H1 (cell line): ENCODE measurements at regions not wholly inside any gene's neighbourhood (a gene's known extent, or its start where the extent isn't known, plus 50 kb on each side); places are given as distances from the start of the nearest gene placed in this dataset.

ENCODE experiments used
- CTCF ChIA-PET: fragments of 300-600 bp; sonication (Branson Sonifier 250); formaldehyde crosslinking; loops from one replicate; lab custom pipeline; 2021; ENCODE audit not compliant: partially characterized antibody; lab: Charles Lee
- POLR2A ChIA-PET: fragments of 300-600 bp; sonication (Branson Sonifier 250); formaldehyde crosslinking; loops from one replicate; lab custom pipeline; 2021; ENCODE audit warnings: inconsistent platforms; ENCODE audit not compliant: partially characterized antibody; lab: Charles Lee
- DNase-seq, 2 experiments: peaks; one replicate each; pipeline versions ENCODE4 v3.0.0 to v3.0.0-alpha.2; 2010 to 2022; ENCODE audit warnings: low spot score in 2 of 2, low read depth in 1 of 2, mixed read lengths in 1 of 2
- FAIRE-seq: peaks from 2 replicates; lab custom pipeline; 2011; peaks lifted over from hg19 to GRCh38; lab: Jason Lieb, UNC
- H2AFZ ChIP-seq: 2 replicates; pipeline ENCODE4 v1.8.1; 2012; ENCODE audit warnings: low read length, inconsistent platforms
- H2AK5ac ChIP-seq: 2 replicates; pipeline ENCODE4 v1.6.1; 2013; ENCODE audit warnings: low read depth, low read length
- H2BK120ac ChIP-seq: replicated peaks from 2 replicates; pipeline ENCODE3; 2013; ENCODE audit warnings: low read depth, low read length, inconsistent platforms
- H2BK12ac ChIP-seq: 2 replicates; pipeline ENCODE4 v1.6.1; 2013; ENCODE audit warnings: low read depth, low read length
- H2BK15ac ChIP-seq: 2 replicates; pipeline ENCODE4 v1.6.1; 2013; ENCODE audit warnings: low read length
- H2BK20ac ChIP-seq: 2 replicates; pipeline ENCODE4 v1.6.1; 2013; ENCODE audit warnings: low read length
- H2BK5ac ChIP-seq: 2 replicates; pipeline ENCODE4 v1.6.1; 2013; ENCODE audit warnings: low read depth, low read length
- H3K14ac ChIP-seq: 2 replicates; pipeline ENCODE4 v1.6.1; 2013; ENCODE audit warnings: inconsistent platforms; ENCODE audit not compliant: insufficient read length
- H3K18ac ChIP-seq: 2 replicates; pipeline ENCODE4 v1.6.1; 2013; ENCODE audit warnings: low read length; ENCODE audit errors: extremely low read depth
- H3K23ac ChIP-seq: 2 replicates; pipeline ENCODE4 v1.6.1; 2013; ENCODE audit warnings: inconsistent platforms; ENCODE audit not compliant: insufficient read length
- H3K23me2 ChIP-seq: 2 replicates; pipeline ENCODE4 v1.6.1; 2013; ENCODE audit warnings: low read depth, low read length
- H3K27ac ChIP-seq: 2 replicates; pipeline ENCODE4 v1.6.1; 2011; ENCODE audit warnings: low read depth, low read length, inconsistent platforms
- H3K27me3 ChIP-seq, 4 experiments: replicated peaks in 1 of 4; 1 replicate in 1 of 4; 2 replicates in 3 of 4; pipeline versions ENCODE4 v1.6.1 to v1.8.1; 2011 to 2013; ENCODE audit warnings: low read length in 3 of 4, mild to moderate bottlenecking in 3 of 4, inconsistent platforms in 2 of 4, mixed read lengths in 2 of 4, moderate library complexity in 1 of 4; ENCODE audit not compliant: control insufficient read depth in 3 of 4, insufficient read depth in 3 of 4; ENCODE audit errors: extremely low read depth in 1 of 4
- H3K36me3 ChIP-seq, 4 experiments: 2 replicates each; pipeline versions ENCODE4 v1.6.1 to v1.8.1; 2011 to 2013; ENCODE audit warnings: mild to moderate bottlenecking in 4 of 4, low read length in 3 of 4, moderate library complexity in 2 of 4, control low read depth in 1 of 4, inconsistent platforms in 1 of 4; ENCODE audit not compliant: insufficient read depth in 4 of 4, control insufficient read depth in 2 of 4
- H3K4ac ChIP-seq: replicated peaks from 2 replicates; pipeline ENCODE3; 2013; ENCODE audit warnings: low read length, low read depth, mixed read lengths, inconsistent platforms; ENCODE audit not compliant: insufficient read length
- H3K4me1 ChIP-seq, 4 experiments: replicated peaks in 1 of 4; 1 replicate in 1 of 4; 2 replicates in 3 of 4; pipeline versions ENCODE4 v1.6.1 to v1.8.1; 2011 to 2013; ENCODE audit warnings: low read length in 3 of 4, inconsistent platforms in 2 of 4, mixed read lengths in 1 of 4; ENCODE audit not compliant: insufficient read depth in 4 of 4, control insufficient read depth in 3 of 4
- H3K4me2 ChIP-seq, 2 experiments: 2 replicates each; pipeline versions ENCODE4 v1.6.1 to v1.8.1; 2011 to 2013; ENCODE audit warnings: low read depth in 2 of 2, low read length in 2 of 2, control low read depth in 1 of 2, inconsistent platforms in 1 of 2, mild to moderate bottlenecking in 1 of 2; ENCODE audit not compliant: insufficient read depth in 1 of 2
- H3K4me3 ChIP-seq, 4 experiments: fragments of 200-600, 300-600 bp in 1 of 4; sonication (generic), shearing (Covaris generic), sonication (Bioruptor Twin) in 1 of 4; 2 replicates each; pipeline versions ENCODE4 v1.5.1 to v1.8.1; 2011 to 2016; ENCODE audit warnings: low read length in 4 of 4, low read depth in 3 of 4, control low read depth in 2 of 4, inconsistent platforms in 2 of 4, mild to moderate bottlenecking in 2 of 4, mixed read lengths in 1 of 4, moderate library complexity in 1 of 4; ENCODE audit not compliant: insufficient read depth in 2 of 4; ENCODE audit errors: extremely low read depth in 1 of 4
- H3K56ac ChIP-seq: replicated peaks from 2 replicates; pipeline ENCODE3; 2013; ENCODE audit warnings: low read depth, mild to moderate bottlenecking, mixed read lengths, low read length, inconsistent platforms; ENCODE audit not compliant: insufficient read length
- H3K79me1 ChIP-seq: 2 replicates; pipeline ENCODE4 v1.6.1; 2013; ENCODE audit warnings: low read depth, low read length, control low read depth
- H3K79me2 ChIP-seq, 2 experiments: 2 replicates each; pipeline versions ENCODE4 v1.6.1 to v1.8.1; 2012 to 2013; ENCODE audit warnings: low read length in 2 of 2, mild to moderate bottlenecking in 2 of 2, inconsistent platforms in 1 of 2; ENCODE audit not compliant: insufficient read depth in 2 of 2, control insufficient read depth in 1 of 2
- H3K9ac ChIP-seq, 4 experiments: replicated peaks in 1 of 4; 1 replicate in 1 of 4; 2 replicates in 3 of 4; pipeline versions ENCODE4 v1.6.1 to v1.8.1; 2011 to 2013; ENCODE audit warnings: low read depth in 3 of 4, low read length in 3 of 4, control low read depth in 2 of 4, mild to moderate bottlenecking in 2 of 4, moderate library complexity in 2 of 4, inconsistent platforms in 1 of 4; ENCODE audit errors: extremely low read depth in 1 of 4
- H3K9me3 ChIP-seq, 2 experiments: 2 replicates each; pipeline versions ENCODE4 v1.6.1 to v1.8.1; 2012 to 2013; ENCODE audit warnings: mild to moderate bottlenecking in 2 of 2, moderate library complexity in 2 of 2, control low read depth in 1 of 2, inconsistent platforms in 1 of 2, low read depth in 1 of 2, low read length in 1 of 2, mixed read lengths in 1 of 2; ENCODE audit not compliant: insufficient read depth in 2 of 2
- H4K20me1 ChIP-seq, 2 experiments: replicated peaks in 1 of 2; 2 replicates each; pipeline versions ENCODE3 to v1.8.1; 2011 to 2013; ENCODE audit warnings: inconsistent platforms in 2 of 2, low read length in 2 of 2, mild to moderate bottlenecking in 1 of 2; ENCODE audit not compliant: insufficient read depth in 2 of 2, control insufficient read depth in 1 of 2
- H4K5ac ChIP-seq: 2 replicates; pipeline ENCODE4 v1.6.1; 2013; ENCODE audit warnings: low read length, low read depth, mixed read lengths, inconsistent platforms; ENCODE audit not compliant: insufficient read length
- H4K8ac ChIP-seq: 2 replicates; pipeline ENCODE4 v1.8.0; 2013; ENCODE audit warnings: mild to moderate bottlenecking, moderate library complexity, low read length, inconsistent platforms; ENCODE audit not compliant: insufficient read depth; ENCODE audit errors: extremely low read depth
- H4K91ac ChIP-seq: replicated peaks from 2 replicates; pipeline ENCODE3; 2013; ENCODE audit warnings: low read length, mixed read lengths, inconsistent platforms; ENCODE audit not compliant: insufficient read length
- BCL11A ChIP-seq, 2 experiments: IDR thresholded peaks; one replicate each; pipeline ENCODE4 v1.6.1; 2011; ENCODE audit warnings: low read depth in 2 of 2, low read length in 2 of 2, mild to moderate bottlenecking in 2 of 2
- CBX8 ChIP-seq: fragments of 300-800, 300-1000 bp; sonication (generic); IDR thresholded peaks from 2 replicates; pipeline ENCODE4 v1.7.1; 2016; ENCODE audit warnings: low read depth, low read length, borderline replicate concordance
- CREB1 ChIP-seq: IDR thresholded peaks from 2 replicates; pipeline ENCODE4 v1.6.1; 2012; ENCODE audit warnings: inconsistent platforms
- HDAC2 ChIP-seq, 2 experiments: fragments of 300-600 bp in 1 of 2; sonication (generic) in 1 of 2; IDR thresholded peaks; 2 replicates each; pipeline ENCODE4 v1.6.1; 2011 to 2012; ENCODE audit warnings: low read depth in 2 of 2, low read length in 2 of 2, mild to moderate bottlenecking in 2 of 2, moderate library complexity in 2 of 2, borderline replicate concordance in 1 of 2, inconsistent platforms in 1 of 2
- KDM1A ChIP-seq: fragments of 200-600, 300-600 bp; sonication (generic); IDR thresholded peaks from 2 replicates; pipeline ENCODE4 v1.7.1; 2016; ENCODE audit warnings: mild to moderate bottlenecking, low read length, borderline replicate concordance
- POU5F1 ChIP-seq: IDR thresholded peaks from 2 replicates; pipeline ENCODE4 v1.6.1; 2011; ENCODE audit warnings: low read depth, mild to moderate bottlenecking, low read length, moderate library complexity
- SRF ChIP-seq: IDR thresholded peaks from 2 replicates; pipeline ENCODE4 v1.6.1; 2011; ENCODE audit warnings: mild to moderate bottlenecking, low read depth, low read length, moderate library complexity
- WGBS, 2 experiments: shearing (Covaris generic) in 1 of 2; methylation state at CpG; one replicate each; pipeline versions ENCODE4 v1.1.6 to v1.1.7; 2013 to 2015; ENCODE audit warnings: low lambda C conversion rate in 2 of 2, mixed read lengths in 2 of 2, inconsistent platforms in 1 of 2, low coverage in 1 of 2, missing lambda C conversion rate in 1 of 2; ENCODE audit not compliant: insufficient replicate concordance in 2 of 2, insufficient coverage in 1 of 2, insufficient read length in 1 of 2; ENCODE audit errors: extremely low coverage in 1 of 2, missing lambda C conversion rate in 1 of 2; 5-methylcytosine and 5-hydroxymethylcytosine counted together
- TF ChIP-seq, protein P1 (sequence below), 3 experiments: IDR thresholded peaks; 1 replicate in 2 of 3; 2 replicates in 1 of 3; pipeline versions ENCODE4 v1.5.1 to v1.6.1; 2011; ENCODE audit warnings: low read length in 3 of 3, mild to moderate bottlenecking in 3 of 3, inconsistent platforms in 2 of 3, low read depth in 1 of 3, moderate library complexity in 1 of 3; ENCODE audit not compliant: insufficient read depth in 1 of 3; ENCODE audit errors: control extremely low read depth in 1 of 3
- TF ChIP-seq, protein P2 (sequence below): IDR thresholded peaks from 2 replicates; pipeline ENCODE4 v1.6.1; 2012; ENCODE audit warnings: inconsistent platforms

DNA sequence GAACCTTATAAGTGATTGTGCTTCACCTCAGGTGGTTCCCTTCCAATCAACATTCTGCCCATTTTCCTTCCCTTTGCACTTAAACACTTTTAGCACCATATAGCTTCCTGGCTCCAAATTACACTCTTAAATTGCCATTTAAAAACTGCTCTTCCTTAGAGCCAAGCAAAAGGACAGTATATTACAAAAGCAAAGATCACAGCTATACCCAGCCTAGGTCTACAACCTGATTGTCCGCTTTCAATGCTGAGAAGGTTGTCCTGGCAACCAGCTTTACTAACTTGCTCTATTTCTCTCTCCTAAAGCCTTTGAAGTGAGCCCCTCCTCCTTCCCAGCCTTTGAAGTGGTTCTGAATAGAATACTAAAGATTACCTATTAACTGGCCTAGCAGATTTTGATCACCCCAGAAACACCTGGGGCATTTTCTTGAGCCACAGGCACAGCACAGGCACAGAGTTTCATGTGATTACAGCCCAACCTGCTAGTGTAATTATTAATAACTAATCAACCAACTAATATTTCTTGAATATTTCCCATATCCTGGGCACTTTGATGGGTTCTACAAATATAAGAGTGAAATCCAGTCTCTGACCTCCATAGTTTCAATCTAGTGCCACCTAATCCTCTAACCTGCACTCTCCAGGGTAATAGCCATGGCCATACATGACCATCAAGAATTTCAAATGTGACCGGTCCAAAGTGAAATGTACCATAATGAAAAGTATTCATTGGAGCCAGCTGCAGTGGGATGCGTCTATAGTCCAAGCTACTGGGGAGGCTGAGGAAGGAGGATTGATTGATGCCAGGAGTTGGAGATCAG lies 63.6 kb upstream of the TRIM24 start:
- H2BK12ac ChIP-seq: no peak overlapping the region
- H3K9me3 ChIP-seq: no peaks in the 10 kb centered on the region
- H3K23me2 ChIP-seq: no peaks in the 10 kb centered on the region
- H2BK20ac ChIP-seq: no peak overlapping the region
- no peaks in the 10 kb centered on the region for H4K20me1 ChIP-seq
- H3K9ac ChIP-seq: no peak overlapping the region
- CTCF ChIA-PET: interaction anchor here (0.6 to 0.8 kb wide), 2 partner anchors 13 to 331 kb away, joined by 3 to 4 read pairs; no protein-coding TSS in a partner anchor
- H3K79me2 ChIP-seq: no peaks in the 10 kb centered on the region
- no peak overlapping the region for H3K4me2 ChIP-seq
- DNase-seq: no peak
- H3K14ac ChIP-seq: no peak overlapping the region
- no peak overlapping the region for H2BK5ac ChIP-seq
- no peaks in the 10 kb centered on the region for H3K79me1 ChIP-seq
- no peak overlapping the region for H4K8ac ChIP-seq
- no peak overlapping the region for H4K91ac ChIP-seq
- H3K4me1 ChIP-seq: peaks cover 0 to 5% (median 0%) of the 10 kb centered on the region in 4 experiments; a peak in 2 of 7 replicates
- no peak overlapping the region for H2BK120ac ChIP-seq
- POLR2A ChIA-PET: no interaction called here
- H3K56ac ChIP-seq: no peak overlapping the region
- no peak overlapping the region for H3K4ac ChIP-seq
- no peak overlapping the region for H3K23ac ChIP-seq
- H4K5ac ChIP-seq: no peak overlapping the region
- H2AK5ac ChIP-seq: no peak overlapping the region
- WGBS, 2 experiments: 78% methylated on average over 3 of the region's 3 CpGs; no CpG with 5 or more reads in 1 of the 2 experiments
- no peaks in the 10 kb centered on the region for H3K36me3 ChIP-seq
- no peak overlapping the region for H3K4me3 ChIP-seq
- FAIRE-seq: no peak
- H2AFZ ChIP-seq: no peak overlapping the region
- no peak overlapping the region for H2BK15ac ChIP-seq
- no peak overlapping the region; the same call in 1 of the 2 replicates for H3K18ac ChIP-seq
- no peak overlapping the region for H3K27ac ChIP-seq
- H3K27me3 ChIP-seq: no peaks in the 10 kb centered on the region
- TF ChIP-seq CREB1 (no peak), CBX8 (no peak), BCL11A (IDR thresholded peaks at IDR 0.05; ENCODE audit: low read depth in 2 of 2, low read length in 2 of 2) (no peak), SRF (no peak), POU5F1 (no peak), KDM1A (no peak), HDAC2 (IDR thresholded peaks at IDR 0.05; ENCODE audit: borderline replicate concordance in 1 of 2, low read depth in 2 of 2, low read length in 2 of 2) (no peak)
- TF ChIP-seq, protein P1, sequence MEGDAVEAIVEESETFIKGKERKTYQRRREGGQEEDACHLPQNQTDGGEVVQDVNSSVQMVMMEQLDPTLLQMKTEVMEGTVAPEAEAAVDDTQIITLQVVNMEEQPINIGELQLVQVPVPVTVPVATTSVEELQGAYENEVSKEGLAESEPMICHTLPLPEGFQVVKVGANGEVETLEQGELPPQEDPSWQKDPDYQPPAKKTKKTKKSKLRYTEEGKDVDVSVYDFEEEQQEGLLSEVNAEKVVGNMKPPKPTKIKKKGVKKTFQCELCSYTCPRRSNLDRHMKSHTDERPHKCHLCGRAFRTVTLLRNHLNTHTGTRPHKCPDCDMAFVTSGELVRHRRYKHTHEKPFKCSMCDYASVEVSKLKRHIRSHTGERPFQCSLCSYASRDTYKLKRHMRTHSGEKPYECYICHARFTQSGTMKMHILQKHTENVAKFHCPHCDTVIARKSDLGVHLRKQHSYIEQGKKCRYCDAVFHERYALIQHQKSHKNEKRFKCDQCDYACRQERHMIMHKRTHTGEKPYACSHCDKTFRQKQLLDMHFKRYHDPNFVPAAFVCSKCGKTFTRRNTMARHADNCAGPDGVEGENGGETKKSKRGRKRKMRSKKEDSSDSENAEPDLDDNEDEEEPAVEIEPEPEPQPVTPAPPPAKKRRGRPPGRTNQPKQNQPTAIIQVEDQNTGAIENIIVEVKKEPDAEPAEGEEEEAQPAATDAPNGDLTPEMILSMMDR (IDR thresholded peaks at IDR 0.05; ENCODE audit: control extremely low read depth in 1 of 3, insufficient read depth in 1 of 3, low read depth in 1 of 3, low read length in 3 of 3): no peak
- TF ChIP-seq, protein P2, sequence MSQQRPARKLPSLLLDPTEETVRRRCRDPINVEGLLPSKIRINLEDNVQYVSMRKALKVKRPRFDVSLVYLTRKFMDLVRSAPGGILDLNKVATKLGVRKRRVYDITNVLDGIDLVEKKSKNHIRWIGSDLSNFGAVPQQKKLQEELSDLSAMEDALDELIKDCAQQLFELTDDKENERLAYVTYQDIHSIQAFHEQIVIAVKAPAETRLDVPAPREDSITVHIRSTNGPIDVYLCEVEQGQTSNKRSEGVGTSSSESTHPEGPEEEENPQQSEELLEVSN: no peak
